GM12873 (cell line): ENCODE measurements at regions not wholly inside any gene's neighbourhood (a gene's known extent, or its start where the extent isn't known, plus 50 kb on each side); places are given as distances from the start of the nearest gene placed in this dataset.

Experiments used
- CTCF ChIP-seq: IDR thresholded peaks from 2 replicates; pipeline ENCODE4 v1.5.1; 2012; ENCODE audit warnings: low read depth, mild to moderate bottlenecking, moderate library complexity, low read length, control low read depth; ENCODE audit not compliant: insufficient read depth; ENCODE audit errors: missing control alignments

- TF ChIP-seq CTCF: no peak
Observed at GRCh38 chr5:4987431-4987830, 152.7 kb upstream of the ADAMTS16 start.

- TF ChIP-seq CTCF: no peak
Observed at GRCh38 chr5:4989118-4989517, 151.0 kb upstream of the ADAMTS16 start.

GRCh38 chr5:4990017-4990416 lies 150.1 kb upstream of the ADAMTS16 start:
- no peak for TF ChIP-seq CTCF

- TF ChIP-seq CTCF: no peak
Observed at GRCh38 chr5:4990462-4990861, 149.7 kb upstream of the ADAMTS16 start.

GRCh38 chr5:4991925-4992324 lies 148.2 kb upstream of the ADAMTS16 start:
- TF ChIP-seq CTCF: no peak

GRCh38 chr5:4995014-4995413 lies 145.1 kb upstream of the ADAMTS16 start:
- TF ChIP-seq CTCF: no peak

- TF ChIP-seq CTCF: no peak
Observed at GRCh38 chr5:5005353-5005752, 134.8 kb upstream of the ADAMTS16 start.
